OCI-LY1 (cell line): ENCODE measurements at regions not wholly inside any gene's neighbourhood (a gene's known extent, or its start where the extent isn't known, plus 50 kb on each side); places are given as distances from the start of the nearest gene placed in this dataset.

ENCODE experiments used
- EZH2 ChIP-seq: fragments of 200-600 bp; sonication (generic), shearing (Covaris generic); IDR thresholded peaks from 2 replicates; pipeline ENCODE4 v1.8.0; 2017; ENCODE audit warnings: borderline replicate concordance, mixed run types, mild to moderate bottlenecking, antibody characterized with exemption, low read length, moderate library complexity, mixed read lengths
- TF ChIP-seq, protein P1 (sequence below): fragments of 200-600 bp; sonication (generic), shearing (Covaris generic); IDR thresholded peaks from 2 replicates; pipeline ENCODE4 v1.5.1; 2017; ENCODE audit warnings: mild to moderate bottlenecking, antibody characterized with exemption, low read length, moderate library complexity, mixed read lengths

GRCh38 chr1:190711069-190711468 lies 233.4 kb upstream of the BRINP3 start:
- TF ChIP-seq, protein P1, sequence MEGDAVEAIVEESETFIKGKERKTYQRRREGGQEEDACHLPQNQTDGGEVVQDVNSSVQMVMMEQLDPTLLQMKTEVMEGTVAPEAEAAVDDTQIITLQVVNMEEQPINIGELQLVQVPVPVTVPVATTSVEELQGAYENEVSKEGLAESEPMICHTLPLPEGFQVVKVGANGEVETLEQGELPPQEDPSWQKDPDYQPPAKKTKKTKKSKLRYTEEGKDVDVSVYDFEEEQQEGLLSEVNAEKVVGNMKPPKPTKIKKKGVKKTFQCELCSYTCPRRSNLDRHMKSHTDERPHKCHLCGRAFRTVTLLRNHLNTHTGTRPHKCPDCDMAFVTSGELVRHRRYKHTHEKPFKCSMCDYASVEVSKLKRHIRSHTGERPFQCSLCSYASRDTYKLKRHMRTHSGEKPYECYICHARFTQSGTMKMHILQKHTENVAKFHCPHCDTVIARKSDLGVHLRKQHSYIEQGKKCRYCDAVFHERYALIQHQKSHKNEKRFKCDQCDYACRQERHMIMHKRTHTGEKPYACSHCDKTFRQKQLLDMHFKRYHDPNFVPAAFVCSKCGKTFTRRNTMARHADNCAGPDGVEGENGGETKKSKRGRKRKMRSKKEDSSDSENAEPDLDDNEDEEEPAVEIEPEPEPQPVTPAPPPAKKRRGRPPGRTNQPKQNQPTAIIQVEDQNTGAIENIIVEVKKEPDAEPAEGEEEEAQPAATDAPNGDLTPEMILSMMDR, result no peak
- no peak for TF ChIP-seq EZH2
